Panc1 (cell line): ENCODE measurements at regions not wholly inside any gene's neighbourhood (a gene's known extent, or its start where the extent isn't known, plus 50 kb on each side); places are given as distances from the start of the nearest gene placed in this dataset.

Experiments
- ATAC-seq: fragments of 200-7000 bp; cut with Tn5 transposase; 2 replicates; pipeline ENCODE4 v1.9.1; 2020; ENCODE audit warnings: mild to moderate bottlenecking, moderate library complexity
- BruUV-seq: library from RNA; stranded (reverse); fragments of 400-500 nt; replicated peaks from 2 replicates; lab custom pipeline; 2021; lab: Mats Ljungman, UMichigan
- CTCF ChIA-PET: fragments of 300-600 bp; sonication (Branson Sonifier 250); formaldehyde crosslinking; loops from one replicate; lab custom pipeline; 2022; ENCODE audit warnings: antibody characterized with exemption; lab: Charles Lee
- POLR2A ChIA-PET: fragments of 300-600 bp; sonication (Branson Sonifier 250); formaldehyde crosslinking; loops from one replicate; lab custom pipeline; 2022; ENCODE audit warnings: antibody characterized with exemption; lab: Charles Lee
- DNase-seq: peaks from one replicate; pipeline ENCODE4 v3.0.0-alpha.2; 2010; ENCODE audit warnings: low read depth, low spot score
- H3K27ac ChIP-seq: 2 replicates; pipeline ENCODE4 v1.5.1; 2011; ENCODE audit warnings: mild to moderate bottlenecking, low read length, inconsistent platforms
- H3K27me3 ChIP-seq: fragments of 200-500 bp; sonication (Bioruptor generic); 2 replicates; pipeline ENCODE4 v1.6.0; 2014; ENCODE audit warnings: low read length, inconsistent platforms; ENCODE audit not compliant: control insufficient read depth, insufficient read depth
- H3K36me3 ChIP-seq: fragments of 200-500 bp; sonication (Bioruptor generic); 2 replicates; pipeline ENCODE4 v1.5.1; 2014; ENCODE audit warnings: inconsistent platforms, mild to moderate bottlenecking, low read length, moderate library complexity; ENCODE audit not compliant: control insufficient read depth, insufficient read depth
- H3K4me1 ChIP-seq: 2 replicates; pipeline ENCODE4 v1.5.1; 2011; ENCODE audit warnings: inconsistent platforms, mild to moderate bottlenecking, low read length, moderate library complexity; ENCODE audit not compliant: control insufficient read depth, insufficient read depth
- H3K4me3 ChIP-seq, 2 experiments: 2 replicates each; pipeline ENCODE4 v1.5.1; 2011 to 2012; ENCODE audit warnings: low read depth in 2 of 2, low read length in 2 of 2, mild to moderate bottlenecking in 2 of 2, inconsistent platforms in 1 of 2, moderate library complexity in 1 of 2
- H3K9me3 ChIP-seq: fragments of 200-500 bp; sonication (Bioruptor generic); 2 replicates; pipeline ENCODE4 v1.5.1; 2014; ENCODE audit warnings: low read depth, mild to moderate bottlenecking, inconsistent platforms, low read length, moderate library complexity; ENCODE audit not compliant: control insufficient read depth, insufficient read depth
- POLR2AphosphoS5 ChIP-seq: IDR thresholded peaks from 2 replicates; pipeline ENCODE4 v1.6.1; 2012; ENCODE audit warnings: mild to moderate bottlenecking, low read depth, low read length, moderate library complexity
- SIN3A ChIP-seq: IDR thresholded peaks from 2 replicates; pipeline ENCODE4 v1.6.1; 2012; ENCODE audit warnings: low read depth, mild to moderate bottlenecking, low read length, moderate library complexity, borderline replicate concordance; ENCODE audit not compliant: insufficient read depth
- TCF7L2 ChIP-seq: IDR thresholded peaks from 2 replicates; pipeline ENCODE4 v1.6.1; 2011; ENCODE audit warnings: mild to moderate bottlenecking, low read depth, low read length, inconsistent platforms
- in situ Hi-C: cut with HindIII; loops from 2 replicates; pipeline ENCODE4 v1.10.0; 2016; ENCODE audit warnings: low sequenced_read_pairs, low pct_unique_long_range_greater_than_20kb
- intact Hi-C: fragments of 100-400 bp; cut with micrococcal nuclease; formaldehyde crosslinking; loops from one replicate; pipeline ENCODE4 v1.10.0; 2022; ENCODE audit not compliant: unreplicated experiment
- TF ChIP-seq, protein P1 (sequence below): fragments of 450-650 bp; IDR thresholded peaks from 2 replicates; pipeline ENCODE4 v1.5.1; 2017; ENCODE audit warnings: mild to moderate bottlenecking
- TF ChIP-seq, protein P2 (sequence below), 2 experiments: IDR thresholded peaks; 2 replicates each; pipeline ENCODE4 v1.6.1; 2011 to 2012; ENCODE audit warnings: low read depth in 2 of 2, control low read depth in 1 of 2, low read length in 1 of 2, mild to moderate bottlenecking in 1 of 2, moderate library complexity in 1 of 2; ENCODE audit not compliant: insufficient read depth in 1 of 2

DNA sequence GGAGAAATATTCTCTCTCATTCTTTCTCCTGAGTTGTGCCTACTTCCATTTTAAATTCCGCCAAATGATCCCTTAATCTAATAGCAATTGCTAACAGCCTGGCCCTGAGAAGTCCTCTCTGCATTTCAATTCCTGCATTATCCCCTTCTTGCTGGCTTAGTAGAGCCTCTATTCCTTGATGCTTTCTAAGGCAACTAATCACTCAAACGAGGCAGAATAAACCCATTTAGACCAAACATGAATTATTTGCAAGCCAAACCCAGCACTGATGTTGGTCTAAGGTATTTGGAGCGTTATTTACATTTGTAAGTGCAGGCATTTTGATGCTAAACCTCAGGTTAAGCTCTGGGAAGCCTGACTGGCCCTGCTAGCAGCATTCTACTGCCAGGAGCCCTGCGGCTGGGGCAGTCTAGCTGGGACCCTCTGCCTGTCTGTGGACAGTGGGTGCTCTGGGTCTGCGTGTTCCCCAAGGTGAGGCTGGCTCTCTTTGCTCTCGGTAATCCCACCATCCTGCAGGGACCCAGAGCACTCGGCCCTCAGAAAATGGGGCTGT lies 173.1 kb upstream of the HS6ST1 start:
- no peak for ATAC-seq
- DNase-seq, result no peak
- peaks cover 4% of the 10 kb centered on the region; the same call in 1 of the 2 replicates for H3K27me3 ChIP-seq
- H3K4me3 ChIP-seq, result no peak overlapping the region
- intact Hi-C loops, result no loop called here
- TF ChIP-seq SIN3A, result no peak
- TF ChIP-seq, protein P1, sequence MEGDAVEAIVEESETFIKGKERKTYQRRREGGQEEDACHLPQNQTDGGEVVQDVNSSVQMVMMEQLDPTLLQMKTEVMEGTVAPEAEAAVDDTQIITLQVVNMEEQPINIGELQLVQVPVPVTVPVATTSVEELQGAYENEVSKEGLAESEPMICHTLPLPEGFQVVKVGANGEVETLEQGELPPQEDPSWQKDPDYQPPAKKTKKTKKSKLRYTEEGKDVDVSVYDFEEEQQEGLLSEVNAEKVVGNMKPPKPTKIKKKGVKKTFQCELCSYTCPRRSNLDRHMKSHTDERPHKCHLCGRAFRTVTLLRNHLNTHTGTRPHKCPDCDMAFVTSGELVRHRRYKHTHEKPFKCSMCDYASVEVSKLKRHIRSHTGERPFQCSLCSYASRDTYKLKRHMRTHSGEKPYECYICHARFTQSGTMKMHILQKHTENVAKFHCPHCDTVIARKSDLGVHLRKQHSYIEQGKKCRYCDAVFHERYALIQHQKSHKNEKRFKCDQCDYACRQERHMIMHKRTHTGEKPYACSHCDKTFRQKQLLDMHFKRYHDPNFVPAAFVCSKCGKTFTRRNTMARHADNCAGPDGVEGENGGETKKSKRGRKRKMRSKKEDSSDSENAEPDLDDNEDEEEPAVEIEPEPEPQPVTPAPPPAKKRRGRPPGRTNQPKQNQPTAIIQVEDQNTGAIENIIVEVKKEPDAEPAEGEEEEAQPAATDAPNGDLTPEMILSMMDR, result no peak
- TF ChIP-seq, protein P2, sequence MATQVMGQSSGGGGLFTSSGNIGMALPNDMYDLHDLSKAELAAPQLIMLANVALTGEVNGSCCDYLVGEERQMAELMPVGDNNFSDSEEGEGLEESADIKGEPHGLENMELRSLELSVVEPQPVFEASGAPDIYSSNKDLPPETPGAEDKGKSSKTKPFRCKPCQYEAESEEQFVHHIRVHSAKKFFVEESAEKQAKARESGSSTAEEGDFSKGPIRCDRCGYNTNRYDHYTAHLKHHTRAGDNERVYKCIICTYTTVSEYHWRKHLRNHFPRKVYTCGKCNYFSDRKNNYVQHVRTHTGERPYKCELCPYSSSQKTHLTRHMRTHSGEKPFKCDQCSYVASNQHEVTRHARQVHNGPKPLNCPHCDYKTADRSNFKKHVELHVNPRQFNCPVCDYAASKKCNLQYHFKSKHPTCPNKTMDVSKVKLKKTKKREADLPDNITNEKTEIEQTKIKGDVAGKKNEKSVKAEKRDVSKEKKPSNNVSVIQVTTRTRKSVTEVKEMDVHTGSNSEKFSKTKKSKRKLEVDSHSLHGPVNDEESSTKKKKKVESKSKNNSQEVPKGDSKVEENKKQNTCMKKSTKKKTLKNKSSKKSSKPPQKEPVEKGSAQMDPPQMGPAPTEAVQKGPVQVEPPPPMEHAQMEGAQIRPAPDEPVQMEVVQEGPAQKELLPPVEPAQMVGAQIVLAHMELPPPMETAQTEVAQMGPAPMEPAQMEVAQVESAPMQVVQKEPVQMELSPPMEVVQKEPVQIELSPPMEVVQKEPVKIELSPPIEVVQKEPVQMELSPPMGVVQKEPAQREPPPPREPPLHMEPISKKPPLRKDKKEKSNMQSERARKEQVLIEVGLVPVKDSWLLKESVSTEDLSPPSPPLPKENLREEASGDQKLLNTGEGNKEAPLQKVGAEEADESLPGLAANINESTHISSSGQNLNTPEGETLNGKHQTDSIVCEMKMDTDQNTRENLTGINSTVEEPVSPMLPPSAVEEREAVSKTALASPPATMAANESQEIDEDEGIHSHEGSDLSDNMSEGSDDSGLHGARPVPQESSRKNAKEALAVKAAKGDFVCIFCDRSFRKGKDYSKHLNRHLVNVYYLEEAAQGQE (IDR thresholded peaks at IDR 0.05; ENCODE audit: insufficient read depth in 1 of 2, low read depth in 2 of 2, low read length in 1 of 2), result no peak
- no peak for TF ChIP-seq TCF7L2
- no peak for TF ChIP-seq POLR2AphosphoS5
- no TSS peak for BruUV-seq
- ChIA-PET CTCF (no interaction called here), POLR2A (no interaction called here)
- in situ Hi-C loops, result no loop called here
- no peaks in the 10 kb centered on the region for H3K9me3 ChIP-seq
- H3K4me1 ChIP-seq, result no peaks in the 10 kb centered on the region
- H3K36me3 ChIP-seq, result no peaks in the 10 kb centered on the region
- no peak overlapping the region for H3K27ac ChIP-seq

DNA sequence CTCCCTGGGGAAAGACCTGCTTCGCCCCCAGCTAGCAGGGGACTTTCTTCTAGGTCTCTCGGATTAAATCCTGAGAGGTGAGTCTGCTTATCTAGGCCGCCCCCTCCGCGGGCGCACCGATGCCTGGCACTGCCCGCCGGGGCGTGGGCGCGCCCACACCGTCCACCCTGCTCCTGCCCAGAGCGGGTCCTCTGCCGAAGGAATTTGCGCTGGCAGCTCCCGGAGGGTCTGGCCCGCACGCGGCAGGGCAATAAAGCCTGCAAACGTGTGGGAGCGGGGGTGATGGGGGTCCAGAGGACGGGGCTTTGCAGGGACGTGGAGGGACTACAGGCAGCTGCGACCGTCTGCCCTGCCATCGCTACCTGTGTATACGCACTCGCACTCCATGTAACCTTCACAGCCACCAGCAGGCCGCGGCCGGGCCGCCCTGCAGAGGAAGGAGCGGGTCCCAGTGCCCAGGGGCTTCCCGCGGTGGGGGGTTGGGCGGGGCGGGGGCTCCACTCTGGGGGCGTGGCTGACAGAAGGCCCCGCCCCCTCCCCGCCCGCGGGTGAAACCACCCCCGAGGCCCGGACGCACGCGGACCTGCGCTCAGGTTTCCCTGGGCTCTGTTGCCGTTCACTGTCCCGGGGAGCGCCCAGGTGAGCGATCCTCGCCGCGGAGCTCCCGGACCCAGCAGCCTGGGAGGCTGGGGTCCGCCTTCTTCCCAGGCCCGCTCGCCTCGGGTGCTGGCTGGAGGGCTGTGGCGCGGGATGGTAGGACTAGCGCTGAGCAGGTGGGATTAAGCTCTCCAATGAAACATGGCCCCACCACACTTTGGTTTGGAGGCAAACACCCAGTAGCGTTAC lies 174.5 kb upstream of the HS6ST1 start:
- no peak for ATAC-seq
- CTCF ChIA-PET, result no interaction called here
- Histone ChIP-seq H3K4me1 (no peaks in the 10 kb centered on the region), H3K9me3 (no peaks in the 10 kb centered on the region), H3K27me3 (peaks cover 4% of the 10 kb centered on the region; the same call in 1 of the 2 replicates), H3K36me3 (no peaks in the 10 kb centered on the region), H3K4me3 (no peak overlapping the region), H3K27ac (no peak overlapping the region)
- in situ Hi-C loops (no loop called here), intact Hi-C loops (no loop called here)
- TF ChIP-seq POLR2AphosphoS5, result no peak
- no peak for TF ChIP-seq TCF7L2
- TF ChIP-seq, protein P2 (IDR thresholded peaks at IDR 0.05; ENCODE audit: insufficient read depth in 1 of 2, low read depth in 2 of 2, low read length in 1 of 2), result no peak
- no peak for TF ChIP-seq SIN3A
- TF ChIP-seq, protein P1, result no peak
- no peak for DNase-seq
- POLR2A ChIA-PET, result no interaction called here
- no TSS peak for BruUV-seq
